ENCODE measurements at regions not wholly inside any gene's neighbourhood (a gene's known extent, or its start where the extent isn't known, plus 50 kb on each side); places are given as distances from the start of the nearest gene placed in this dataset.

GRCh38 chr6:67496191-67496590 lies 1138.9 kb upstream of the ADGRB3 start (continued):
- TF ChIP-seq E2F1 (CRISPR knock-in tag; IDR thresholded peaks at IDR 0.05) (no peak), ZFP91 (CRISPR knock-in tag; IDR thresholded peaks at IDR 0.05) (no peak), E2F3 (CRISPR knock-in tag; IDR thresholded peaks at IDR 0.05) (no peak), POLR2AphosphoS5 (IDR thresholded peaks at IDR 0.05; ENCODE audit: control insufficient read depth, insufficient read depth, low read depth, low read length) (peak; percentile 41; the same call in 1 of the 2 replicates), ATF3 (IDR thresholded peaks at IDR 0.05) (no peak), ATF3 (CRISPR knock-in tag; conservative IDR thresholded peaks at IDR 0.05) (no peak), CHD4 (IDR thresholded peaks at IDR 0.05; ENCODE audit: insufficient read depth, insufficient replicate concordance, low read depth, low read length, poor library complexity, severe bottlenecking) (no peak), HNRNPL (IDR thresholded peaks at IDR 0.05; ENCODE audit: low read depth, low read length) (no peak), SRSF3 (IDR thresholded peaks at IDR 0.05; ENCODE audit: insufficient read depth, low read length) (no peak), HMG20A (CRISPR knock-in tag; conservative IDR thresholded peaks at IDR 0.05) (no peak), FOXM1 (IDR thresholded peaks at IDR 0.05; ENCODE audit: low read depth) (peak; percentile 47; the same call in 1 of the 2 replicates), FOXM1 (CRISPR knock-in tag; IDR thresholded peaks at IDR 0.05; ENCODE audit: low read depth) (no peak), RFX5 (IDR thresholded peaks at IDR 0.05; ENCODE audit: low read depth, low read length) (no peak), RBM14 (IDR thresholded peaks at IDR 0.05; ENCODE audit: borderline replicate concordance, insufficient read depth, low read depth, low read length) (no peak), ZNF586 (CRISPR knock-in tag; conservative IDR thresholded peaks at IDR 0.05) (no peak), GABPB2 (CRISPR knock-in tag; conservative IDR thresholded peaks at IDR 0.05) (no peak), CBFA2T3 (IDR thresholded peaks at IDR 0.05) (peak; percentile 91), ZNF785 (CRISPR knock-in tag; IDR thresholded peaks at IDR 0.05) (no peak), AFF4 (CRISPR knock-in tag; IDR thresholded peaks at IDR 0.05) (no peak), HINFP (tag; conservative IDR thresholded peaks at IDR 0.05; ENCODE audit: low read depth) (no peak)

Measured in K562 (cell line).